Ovary (tissue), 7 donors: ENCODE measurements at regions not wholly inside any gene's neighbourhood (a gene's known extent, or its start where the extent isn't known, plus 50 kb on each side); places are given as distances from the start of the nearest gene placed in this dataset.

Experiments
- DNase-seq, 5 donors: peaks; one replicate each; pipeline ENCODE4 v3.0.0-alpha.2; 2019 to 2020
- H3K27ac ChIP-seq, 2 donors: fragments of 200-600 bp; one replicate each; pipeline versions ENCODE4 v1.5.1 to v1.8.0; 2019 to 2022
- H3K27me3 ChIP-seq: fragments of 200-600 bp; one replicate; pipeline ENCODE4 v1.8.0; 2022
- H3K36me3 ChIP-seq: fragments of 200-600 bp; sonication (generic); one replicate; pipeline ENCODE4 v1.5.1; 2019
- H3K4me1 ChIP-seq: one replicate; pipeline ENCODE4 v1.8.1; 2013; ENCODE audit warnings: mild to moderate bottlenecking, moderate library complexity; ENCODE audit not compliant: insufficient read depth
- H3K4me3 ChIP-seq: fragments of 200-600 bp; sonication (generic); one replicate; pipeline ENCODE4 v1.5.1; 2017
- H3K9me3 ChIP-seq, 2 donors: fragments of 200-600 bp in 1 of 2; sonication (generic) in 1 of 2; one replicate each; pipeline versions ENCODE4 v1.5.1 to v1.8.1; 2013 to 2019; ENCODE audit warnings: mild to moderate bottlenecking in 1 of 2, moderate library complexity in 1 of 2
- EP300 ChIP-seq: sonication (generic); formaldehyde crosslinking; IDR thresholded peaks from one replicate; pipeline ENCODE4 v1.6.1; 2017; ENCODE audit warnings: antibody characterized with exemption
- POLR2A ChIP-seq: fragments of 450-650 bp; IDR thresholded peaks from one replicate; pipeline ENCODE4 v1.6.1; 2017; ENCODE audit warnings: antibody characterized with exemption, mild to moderate bottlenecking, moderate library complexity
- WGBS, 3 donors: extraction: QIAGEN DNeasy Blood & Tissue Kit in 1 of 3; methylation state at CpG; one replicate each; pipeline versions ENCODE4 v1.1.5 to v1.1.7; 2013 to 2017; 5-methylcytosine and 5-hydroxymethylcytosine counted together
- intact Hi-C, 4 donors: fragments of 100-400 bp; cut with DNase I; formaldehyde crosslinking; loops; one replicate each; pipeline versions ENCODE4 v1.11.0 to v1.15.1; 2022 to 2023
- TF ChIP-seq, protein P1 (sequence below), 3 donors: fragments of 450-650 bp in 2 of 3; fragments of 200-600 bp in 1 of 3; IDR thresholded peaks; one replicate each; pipeline versions ENCODE4 v1.5.1 to v1.8.0; 2016 to 2022; ENCODE audit warnings: antibody characterized with exemption in 3 of 3, mild to moderate bottlenecking in 1 of 3
- donor health status: DM: no; HTN: no; CAD: no; lungs with moderate emphysema.
- donor health status: DM: no; HTN: no; CAD: no.
- donor health status: Bipolar disorder and iron deficiency.
- donor health status: DM: no; HTN: no; CAD: no.
- donor health status: DM: yes; HTN: yes; CAD: no.

- intact Hi-C loops = no loop called here
- 95 to 96% (median 95%) methylated on average over 17 of the region's 17 CpGs for whole genome bisulfite sequencing, 3 donors
These were observed 207.8 kb downstream of the TTLL2 start for GRCh38 chr6:167532410-167533288.

GRCh38 chr6:167533851-167534250 lies 209.0 kb downstream of the TTLL2 start:
- 62 to 71% (median 67%) methylated on average over 5 of the region's 5 CpGs for WGBS, 3 donors
- intact Hi-C loops = no loop called here

More at GRCh38 chr6:167532410-167533288, 207.8 kb downstream of the TTLL2 start:
- Histone ChIP-seq H3K27ac (no peak overlapping the region), H3K27me3 (no peaks in the 10 kb centered on the region), H3K9me3 (no peaks in the 10 kb centered on the region), H3K4me3 (no peak overlapping the region), H3K4me1 (no peaks in the 10 kb centered on the region), H3K36me3 (no peaks in the 10 kb centered on the region)
- DNase-seq = no peak
- TF ChIP-seq, protein P1, sequence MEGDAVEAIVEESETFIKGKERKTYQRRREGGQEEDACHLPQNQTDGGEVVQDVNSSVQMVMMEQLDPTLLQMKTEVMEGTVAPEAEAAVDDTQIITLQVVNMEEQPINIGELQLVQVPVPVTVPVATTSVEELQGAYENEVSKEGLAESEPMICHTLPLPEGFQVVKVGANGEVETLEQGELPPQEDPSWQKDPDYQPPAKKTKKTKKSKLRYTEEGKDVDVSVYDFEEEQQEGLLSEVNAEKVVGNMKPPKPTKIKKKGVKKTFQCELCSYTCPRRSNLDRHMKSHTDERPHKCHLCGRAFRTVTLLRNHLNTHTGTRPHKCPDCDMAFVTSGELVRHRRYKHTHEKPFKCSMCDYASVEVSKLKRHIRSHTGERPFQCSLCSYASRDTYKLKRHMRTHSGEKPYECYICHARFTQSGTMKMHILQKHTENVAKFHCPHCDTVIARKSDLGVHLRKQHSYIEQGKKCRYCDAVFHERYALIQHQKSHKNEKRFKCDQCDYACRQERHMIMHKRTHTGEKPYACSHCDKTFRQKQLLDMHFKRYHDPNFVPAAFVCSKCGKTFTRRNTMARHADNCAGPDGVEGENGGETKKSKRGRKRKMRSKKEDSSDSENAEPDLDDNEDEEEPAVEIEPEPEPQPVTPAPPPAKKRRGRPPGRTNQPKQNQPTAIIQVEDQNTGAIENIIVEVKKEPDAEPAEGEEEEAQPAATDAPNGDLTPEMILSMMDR (IDR thresholded peaks at IDR 0.05) = no peak
- TF ChIP-seq EP300 = no peak
- no peak for TF ChIP-seq POLR2A

DNA sequence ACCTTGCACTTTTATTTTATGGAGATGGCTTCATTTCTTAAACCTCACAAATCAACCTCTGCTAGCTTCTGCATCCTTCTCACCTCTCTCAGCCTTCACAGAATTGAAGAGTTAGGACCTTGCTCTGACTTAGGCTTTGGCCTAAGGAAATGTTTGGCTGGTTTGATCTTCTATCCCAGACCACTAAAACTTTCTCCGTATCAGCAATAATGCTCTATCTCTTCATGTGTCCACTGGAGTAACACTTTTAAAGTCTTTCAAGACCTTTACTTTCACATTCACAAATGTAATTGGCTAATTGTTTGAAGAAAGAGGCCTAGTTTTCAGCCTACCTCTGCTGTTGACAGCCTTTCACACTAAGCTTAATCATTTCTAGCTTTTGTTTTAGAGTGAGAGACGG lies 212.9 kb downstream of the TTLL2 start:
- H3K4me1 ChIP-seq = no peaks in the 10 kb centered on the region
- no peak overlapping the region for H3K4me3 ChIP-seq
- TF ChIP-seq, protein P1 (IDR thresholded peaks at IDR 0.05) = no peak
- TF ChIP-seq POLR2A = no peak
- no peak for TF ChIP-seq EP300
- no peaks in the 10 kb centered on the region for H3K9me3 ChIP-seq
- no peak for DNase-seq
- intact Hi-C loops = no loop called here
- no peaks in the 10 kb centered on the region for H3K27me3 ChIP-seq
- 47 to 95% (median 59%) methylated on average over 2 of the region's 2 CpGs for WGBS, 3 donors
- no peak overlapping the region for H3K27ac ChIP-seq
- H3K36me3 ChIP-seq = no peaks in the 10 kb centered on the region

More at GRCh38 chr6:167533851-167534250, 209.0 kb downstream of the TTLL2 start:
- Histone ChIP-seq H3K36me3 (no peaks in the 10 kb centered on the region), H3K27ac (no peak overlapping the region), H3K4me3 (no peak overlapping the region), H3K4me1 (no peaks in the 10 kb centered on the region), H3K27me3 (no peaks in the 10 kb centered on the region), H3K9me3 (no peaks in the 10 kb centered on the region)
- TF ChIP-seq POLR2A (no peak), EP300 (no peak)
- TF ChIP-seq, protein P1 (IDR thresholded peaks at IDR 0.05) = no peak
- DNase-seq = no peak

DNA sequence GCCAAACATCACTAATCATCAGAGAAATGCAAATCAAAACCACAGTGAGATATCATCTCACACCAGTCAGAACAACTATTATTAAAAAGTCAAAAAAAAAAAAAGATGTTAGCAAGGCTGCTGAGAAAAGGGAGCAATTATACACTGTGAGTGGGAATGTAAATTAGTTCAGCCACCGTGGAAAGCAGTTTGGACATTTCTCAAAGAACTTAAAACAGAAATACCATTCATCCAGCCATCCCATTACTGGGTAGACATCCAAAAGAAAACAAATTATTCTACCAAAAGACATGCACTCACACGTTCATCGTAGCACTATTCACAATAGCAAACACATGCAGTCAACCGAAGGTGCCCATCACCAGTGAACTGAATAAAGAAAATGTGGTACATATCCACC lies 213.9 kb downstream of the TTLL2 start:
- Histone ChIP-seq H3K4me3 (no peak overlapping the region), H3K9me3 (no peaks in the 10 kb centered on the region), H3K27me3 (no peaks in the 10 kb centered on the region), H3K27ac (no peak overlapping the region), H3K4me1 (peaks cover 5% of the 10 kb centered on the region), H3K36me3 (no peaks in the 10 kb centered on the region)
- WGBS, 3 donors = 53 to 62% (median 57%) methylated on average over 4 of the region's 4 CpGs
- intact Hi-C loops = no loop called here
- DNase-seq = no peak
- TF ChIP-seq EP300 = no peak
- no peak for TF ChIP-seq POLR2A
- TF ChIP-seq, protein P1 (IDR thresholded peaks at IDR 0.05) = no peak
